Upper lobe of right lung (tissue), 1 donor: ENCODE measurements at regions not wholly inside any gene's neighbourhood (a gene's known extent, or its start where the extent isn't known, plus 50 kb on each side); places are given as distances from the start of the nearest gene placed in this dataset.
A peak's percentile ranks its signal among the peaks of the same experiment; 100 is the strongest.

Experiments
- ATAC-seq: fragments of 200-7000 bp; cut with Tn5 transposase; one replicate; pipeline ENCODE4 v1.9.1; 2020; ENCODE audit warnings: mild to moderate bottlenecking, moderate library complexity
- DNase-seq: peaks from one replicate; pipeline ENCODE4 v3.0.0-alpha.2; 2020
- H3K27ac ChIP-seq: fragments of 200-600 bp; one replicate; pipeline ENCODE4 v1.8.0; 2022
- H3K27me3 ChIP-seq: fragments of 200-600 bp; one replicate; pipeline ENCODE4 v1.8.0; 2022; ENCODE audit warnings: mild to moderate bottlenecking
- H3K36me3 ChIP-seq: fragments of 200-600 bp; one replicate; pipeline ENCODE4 v1.8.0; 2022
- H3K4me1 ChIP-seq: fragments of 200-600 bp; one replicate; pipeline ENCODE4 v1.8.0; 2022
- H3K4me3 ChIP-seq: fragments of 200-600 bp; one replicate; pipeline ENCODE4 v1.8.0; 2022; ENCODE audit warnings: mild to moderate bottlenecking
- H3K9me3 ChIP-seq: fragments of 200-600 bp; one replicate; pipeline ENCODE4 v1.8.0; 2022
- CTCF ChIP-seq: fragments of 200-600 bp; IDR thresholded peaks from one replicate; pipeline ENCODE4 v1.8.0; 2022; ENCODE audit warnings: antibody characterized with exemption
- intact Hi-C: fragments of 100-400 bp; cut with DNase I; formaldehyde crosslinking; loops from one replicate; pipeline ENCODE4 v1.11.0; 2022
- donor health status: DM: no; HTN: yes; CAD: no; lungs with severe emphysema.

GRCh38 chr13:111968336-111969010 is 98.5 kb upstream of the SOX1 start:
- no peak for TF ChIP-seq CTCF
- no peaks in the 10 kb centered on the region for H3K9me3 ChIP-seq
- intact Hi-C loops: no loop called here
- no peak overlapping the region for H3K4me3 ChIP-seq
- no peak for ATAC-seq
- no peak overlapping the region for H3K27ac ChIP-seq
- H3K27me3 ChIP-seq: peaks cover 47% of the 10 kb centered on the region
- H3K36me3 ChIP-seq: no peaks in the 10 kb centered on the region
- DNase-seq: no peak
- no peaks in the 10 kb centered on the region for H3K4me1 ChIP-seq

- Histone ChIP-seq H3K27ac (no peak overlapping the region), H3K9me3 (no peaks in the 10 kb centered on the region), H3K27me3 (peaks cover 56% of the 10 kb centered on the region), H3K36me3 (no peaks in the 10 kb centered on the region), H3K4me3 (no peak overlapping the region), H3K4me1 (no peaks in the 10 kb centered on the region)
- intact Hi-C loops: no loop called here
- DNase-seq: no peak
- no peak for ATAC-seq
- TF ChIP-seq CTCF: no peak
Measured at GRCh38 chr13:111969551-111970135, 97.3 kb upstream of the SOX1 start.

GRCh38 chr13:111970494-111971141 is 96.3 kb upstream of the SOX1 start:
- Histone ChIP-seq H3K36me3 (no peaks in the 10 kb centered on the region), H3K4me3 (no peak overlapping the region), H3K9me3 (no peaks in the 10 kb centered on the region), H3K27ac (no peak overlapping the region), H3K27me3 (peaks cover 56% of the 10 kb centered on the region), H3K4me1 (no peaks in the 10 kb centered on the region)
- ATAC-seq: no peak
- intact Hi-C loops: no loop called here
- TF ChIP-seq CTCF: no peak
- DNase-seq: no peak

GRCh38 chr13:111971891-111972780 is 94.8 kb upstream of the SOX1 start:
- Histone ChIP-seq H3K36me3 (no peaks in the 10 kb centered on the region), H3K9me3 (no peaks in the 10 kb centered on the region), H3K4me1 (no peaks in the 10 kb centered on the region), H3K27me3 (peaks cover 65% of the 10 kb centered on the region), H3K4me3 (no peak overlapping the region), H3K27ac (no peak overlapping the region)
- ATAC-seq: no peak
- DNase-seq: peak; percentile 59
- intact Hi-C loops: no loop called here
- TF ChIP-seq CTCF: no peak

GRCh38 chr13:111973186-111973585 is 93.8 kb upstream of the SOX1 start:
- intact Hi-C loops: no loop called here
- H3K9me3 ChIP-seq: no peaks in the 10 kb centered on the region
- H3K4me1 ChIP-seq: no peaks in the 10 kb centered on the region
- H3K27ac ChIP-seq: no peak overlapping the region
- no peak for ATAC-seq
- peaks cover 66% of the 10 kb centered on the region for H3K27me3 ChIP-seq
- H3K4me3 ChIP-seq: no peak overlapping the region
- no peak for DNase-seq
- TF ChIP-seq CTCF: no peak
- H3K36me3 ChIP-seq: no peaks in the 10 kb centered on the region
